ENCODE measurements at regions not wholly inside any gene's neighbourhood (a gene's known extent, or its start where the extent isn't known, plus 50 kb on each side); places are given as distances from the start of the nearest gene placed in this dataset.
"Not testable (repeated sequence)": the region's sequence is repeated elsewhere in the genome, so short reads cannot be mapped to it uniquely, and the experiment has no call there.

DNA sequence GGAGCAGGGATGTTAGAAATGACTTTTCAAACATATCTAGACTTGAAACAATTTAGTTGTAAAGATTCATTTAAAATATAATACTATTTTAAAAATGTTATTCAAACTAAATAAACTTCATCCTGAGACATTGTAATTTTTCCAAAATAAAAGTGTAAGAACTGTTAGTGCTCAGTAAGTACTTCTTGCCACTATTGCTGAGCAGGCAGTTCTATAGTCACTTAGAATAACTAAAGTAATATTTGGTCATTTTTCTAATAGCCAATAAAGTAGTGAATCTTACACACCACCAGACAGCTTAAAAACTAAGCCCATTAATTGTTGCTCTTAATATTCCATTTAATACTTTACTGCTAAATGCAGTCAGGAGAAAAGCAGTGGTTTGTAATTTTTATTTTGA lies 1120.0 kb upstream of the CDH10 start:
- DNase-seq (ENCODE audit: low read depth in 2 of 2) = no peak

DNA sequence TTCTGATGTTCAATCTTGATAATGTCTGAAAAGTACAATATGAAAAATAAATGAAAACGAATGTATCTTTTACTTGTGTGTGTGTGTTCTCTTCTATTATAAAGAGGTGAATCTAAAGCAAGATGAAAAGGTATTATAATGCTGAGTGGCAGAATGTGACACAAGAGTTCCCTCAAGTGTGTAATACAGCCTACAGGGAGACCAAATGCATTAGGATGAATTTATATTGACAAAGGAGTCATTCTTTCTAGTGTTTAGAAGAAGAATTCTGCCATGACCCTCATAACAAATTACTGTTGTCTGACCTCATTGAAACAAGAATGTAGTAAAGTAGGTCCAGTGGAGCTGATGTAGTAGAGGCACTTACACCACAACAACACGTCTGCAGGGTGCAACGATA lies 1119.0 kb upstream of the CDH10 start:
- no peak for DNase-seq (ENCODE audit: low read depth in 2 of 2)

DNA sequence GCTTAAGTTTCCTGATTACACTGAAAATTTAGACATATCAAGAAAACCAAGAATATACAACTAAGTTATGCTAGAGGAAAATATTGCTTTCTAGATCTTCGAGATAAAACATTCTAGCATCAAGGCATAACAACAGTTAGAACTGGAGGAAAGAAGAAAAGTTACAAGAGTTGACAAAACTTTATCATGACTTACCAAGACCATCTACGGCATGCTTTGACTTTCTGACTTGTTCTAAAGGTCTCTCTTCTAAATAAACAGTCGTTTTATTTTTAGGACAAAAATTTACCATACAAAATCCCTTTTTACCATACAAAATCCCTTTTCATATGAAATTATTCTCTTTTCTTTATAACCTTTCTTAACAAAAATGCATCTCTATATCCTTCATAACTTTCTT lies 1110.1 kb upstream of the CDH10 start:
- DNase-seq (ENCODE audit: low read depth in 2 of 2) = no peak

DNA sequence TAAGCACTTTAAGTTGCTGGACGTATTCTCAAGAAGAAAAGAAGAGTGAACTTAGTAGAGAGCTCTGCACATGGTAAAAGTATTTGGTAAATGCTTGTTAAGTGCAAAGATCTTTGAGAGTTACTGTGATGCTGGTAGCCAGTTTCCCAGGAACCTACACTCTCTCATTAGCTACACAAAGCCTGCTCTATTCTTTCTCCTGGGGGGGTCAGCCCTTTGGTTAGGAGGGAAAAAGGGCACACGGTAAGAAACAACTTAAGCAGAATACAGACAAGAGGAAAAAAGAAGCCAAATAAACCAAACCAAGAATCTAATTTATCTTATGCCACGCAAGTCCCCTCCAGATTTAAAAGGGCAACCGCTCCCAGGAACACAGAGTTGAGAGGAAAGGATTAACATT lies 1100.1 kb upstream of the CDH10 start:
- DNase-seq (ENCODE audit: low read depth in 2 of 2) = no peak

DNA sequence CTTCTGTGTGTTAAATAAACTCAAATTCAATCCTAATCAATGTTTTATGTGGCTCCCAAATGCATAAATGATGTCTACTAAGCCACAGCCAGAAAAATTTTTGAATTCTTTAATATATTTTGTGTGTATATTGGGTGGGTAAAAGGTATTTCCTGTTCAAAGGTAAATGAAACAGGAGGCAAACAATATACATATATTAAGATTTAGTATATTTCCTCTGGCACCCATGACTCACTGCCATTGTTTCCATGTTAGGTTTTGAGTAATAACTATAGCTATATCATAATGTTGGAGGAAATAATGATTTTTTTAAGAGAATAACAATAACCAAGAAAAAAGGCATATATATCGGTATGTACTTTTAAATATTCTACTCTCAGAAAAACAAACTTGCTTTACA lies 1071.9 kb upstream of the CDH10 start:
- no peak for DNase-seq (ENCODE audit: low read depth in 2 of 2)

DNA sequence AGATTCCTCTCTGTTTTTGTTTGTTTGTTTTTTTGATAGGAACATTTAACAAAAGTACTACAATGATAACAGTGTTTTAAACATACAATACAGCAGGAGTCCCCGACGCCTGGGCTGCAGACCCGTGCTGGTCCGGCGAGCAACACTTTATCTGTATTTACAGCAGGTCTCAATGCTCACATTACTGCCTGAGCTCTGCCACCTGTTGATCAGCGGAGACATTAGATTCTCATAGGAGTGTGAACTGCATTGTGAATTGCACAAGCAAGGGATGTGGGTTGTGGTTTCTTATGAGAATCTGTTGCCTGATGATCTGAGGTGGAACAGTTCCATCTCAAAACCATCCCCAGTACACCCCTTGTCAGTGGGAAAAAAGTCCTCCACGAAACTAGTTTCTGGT lies 1068.5 kb upstream of the CDH10 start:
- no peak for DNase-seq (ENCODE audit: low read depth in 2 of 2)

DNA sequence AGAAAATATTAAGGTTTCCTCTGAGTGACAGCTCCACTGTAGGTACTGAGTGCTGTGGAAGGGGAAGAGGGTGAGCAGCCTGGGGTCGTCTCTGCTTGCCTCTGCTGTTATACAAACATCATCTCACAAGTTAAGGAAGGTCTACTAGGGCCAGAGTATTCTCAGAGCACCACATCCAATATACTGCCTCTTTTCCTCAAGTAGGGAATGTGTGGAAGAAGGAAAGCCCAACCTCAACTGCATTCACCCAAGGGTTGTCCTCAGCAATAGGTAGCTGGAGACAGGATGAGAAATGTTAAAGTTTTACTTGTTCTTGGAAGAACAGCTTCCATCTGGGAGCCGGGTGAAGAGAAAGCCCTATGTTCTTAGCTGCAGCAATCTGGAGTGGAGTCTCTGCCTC lies 1062.3 kb upstream of the CDH10 start:
- DNase-seq (ENCODE audit: low read depth in 2 of 2) = no peak

DNA sequence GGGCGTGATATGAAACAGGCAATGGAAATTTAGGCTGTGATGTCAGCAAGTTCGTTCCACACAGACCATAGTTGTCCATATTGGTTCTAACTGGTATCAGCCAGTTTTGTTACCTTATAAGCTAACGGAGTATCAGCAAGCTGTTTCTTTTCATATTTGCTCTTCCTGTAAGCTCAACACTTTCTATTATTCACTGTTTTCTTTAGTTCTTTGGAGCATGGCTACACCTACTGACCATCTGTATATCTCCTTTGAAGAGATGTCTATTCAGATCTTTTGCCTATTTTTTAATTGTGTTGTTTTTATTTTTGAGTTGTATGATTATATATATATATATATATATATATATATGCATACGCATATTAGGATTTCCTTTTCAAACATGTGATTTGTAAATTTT lies 1057.2 kb upstream of the CDH10 start:
- no peak for DNase-seq (ENCODE audit: low read depth in 2 of 2)

DNA sequence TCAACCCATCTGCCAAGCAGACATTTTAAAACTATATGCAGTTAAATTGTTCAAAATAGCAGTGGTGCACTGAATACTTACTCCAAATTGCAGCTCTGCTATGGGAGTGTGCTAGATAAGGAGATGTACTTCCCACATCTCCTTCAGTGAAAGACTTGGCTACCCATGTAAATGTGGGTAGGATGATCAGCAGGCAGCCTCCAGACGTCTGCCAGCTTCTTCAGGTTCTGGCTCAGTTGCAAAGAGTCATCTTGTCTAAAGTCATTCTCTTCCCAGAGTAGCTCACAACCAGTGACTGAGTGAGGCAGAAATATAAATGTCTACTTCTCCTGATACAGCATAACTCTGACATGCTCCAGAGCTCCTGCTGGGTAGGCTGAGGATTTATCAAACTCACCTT lies 1050.0 kb upstream of the CDH10 start:
- DNase-seq (ENCODE audit: low read depth in 2 of 2) = no peak

DNA sequence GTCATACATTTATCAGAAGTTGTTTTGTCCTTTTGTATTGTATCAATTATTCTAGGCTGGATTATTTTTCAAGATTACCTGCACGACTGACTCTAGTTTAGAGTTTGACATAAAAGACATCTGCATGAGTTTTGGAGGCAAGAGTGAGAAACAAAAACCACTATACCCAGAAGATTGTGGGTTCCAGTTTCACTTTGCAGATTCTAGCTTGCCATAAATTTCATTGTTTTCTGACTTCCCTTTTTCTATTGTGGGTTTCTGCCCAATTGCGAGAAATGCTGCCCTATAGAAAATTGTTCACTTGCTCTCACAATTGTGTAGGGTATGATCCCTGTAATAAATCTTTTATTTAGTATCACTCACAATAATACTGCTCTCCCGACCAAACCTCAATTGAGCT lies 1043.4 kb upstream of the CDH10 start:
- no peak for DNase-seq (ENCODE audit: low read depth in 2 of 2)

DNA sequence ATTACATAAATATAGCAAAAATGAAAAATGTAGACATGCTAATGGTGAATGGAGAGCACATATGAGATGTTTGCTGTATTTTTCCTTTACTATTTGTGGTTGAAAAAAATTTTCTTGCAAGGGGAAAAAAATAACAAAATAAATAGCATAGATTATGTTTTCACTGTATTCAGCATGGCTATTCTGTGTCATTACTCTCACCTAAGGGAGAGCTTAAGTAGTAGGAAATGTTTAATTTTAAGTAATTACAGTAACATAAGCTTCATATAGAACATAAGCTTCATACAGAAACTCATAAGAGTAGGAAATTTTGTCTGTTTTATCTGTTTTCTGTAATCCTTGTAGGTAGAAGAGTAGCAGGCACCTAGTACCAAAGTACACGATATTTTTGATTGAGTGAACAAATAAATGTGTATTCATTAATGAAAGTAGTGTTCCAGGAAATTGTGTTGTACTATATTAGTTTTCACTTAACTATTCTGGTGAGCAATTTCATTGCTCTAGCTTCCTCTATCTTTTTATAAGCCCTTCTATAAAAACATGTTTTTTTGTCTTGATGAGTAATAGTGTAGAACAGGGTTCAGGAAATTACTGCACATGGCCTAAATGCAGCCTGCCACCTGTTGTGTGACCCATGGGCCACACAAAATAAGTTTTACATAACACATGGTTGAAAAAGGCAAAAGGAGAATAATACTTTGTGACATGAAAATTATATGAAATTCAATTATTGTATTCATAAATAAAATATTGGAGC lies 1025.0 kb upstream of the CDH10 start:
- DNase-seq (ENCODE audit: low read depth in 2 of 2) = no peak

DNA sequence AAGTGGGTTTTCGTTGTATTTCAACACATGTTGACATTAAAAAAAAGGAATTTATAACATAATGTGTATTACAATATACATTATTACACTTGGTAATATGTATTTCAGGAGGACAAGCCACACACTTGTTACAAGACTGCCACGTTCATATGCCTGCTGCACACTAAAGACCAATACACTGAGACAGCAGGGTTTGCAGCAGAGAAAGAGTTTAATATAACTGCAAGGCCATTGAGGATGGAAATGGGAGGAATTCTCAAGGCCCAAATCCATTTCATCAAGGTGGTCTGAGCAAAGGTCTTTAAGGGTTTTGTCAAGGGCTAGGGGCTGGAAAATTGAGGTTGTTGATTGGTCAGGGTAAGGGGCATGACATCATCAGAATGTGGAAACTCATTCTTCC lies 1017.8 kb upstream of the CDH10 start:
- no peak for DNase-seq (ENCODE audit: low read depth in 2 of 2)

DNA sequence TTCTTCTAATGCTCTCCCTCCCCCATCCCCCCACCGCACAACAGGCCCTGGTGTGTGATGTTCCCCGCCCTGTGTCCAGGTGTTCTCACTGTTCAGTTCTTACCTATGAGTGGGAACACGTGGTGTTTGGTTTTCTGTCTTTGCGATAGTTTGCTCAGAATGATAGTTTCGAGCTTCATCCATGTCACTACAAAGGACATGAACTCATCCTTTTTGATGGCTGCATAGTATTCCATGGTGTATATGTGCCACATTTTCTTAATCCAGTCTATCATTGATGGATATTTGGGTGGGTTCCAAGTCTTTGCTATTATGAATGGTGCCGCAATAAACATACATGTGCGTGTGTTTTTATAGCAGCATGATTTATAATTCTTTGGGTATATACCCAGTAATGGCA lies 1005.5 kb upstream of the CDH10 start:
- DNase-seq (ENCODE audit: low read depth in 2 of 2) = not testable (repeated sequence)

DNA sequence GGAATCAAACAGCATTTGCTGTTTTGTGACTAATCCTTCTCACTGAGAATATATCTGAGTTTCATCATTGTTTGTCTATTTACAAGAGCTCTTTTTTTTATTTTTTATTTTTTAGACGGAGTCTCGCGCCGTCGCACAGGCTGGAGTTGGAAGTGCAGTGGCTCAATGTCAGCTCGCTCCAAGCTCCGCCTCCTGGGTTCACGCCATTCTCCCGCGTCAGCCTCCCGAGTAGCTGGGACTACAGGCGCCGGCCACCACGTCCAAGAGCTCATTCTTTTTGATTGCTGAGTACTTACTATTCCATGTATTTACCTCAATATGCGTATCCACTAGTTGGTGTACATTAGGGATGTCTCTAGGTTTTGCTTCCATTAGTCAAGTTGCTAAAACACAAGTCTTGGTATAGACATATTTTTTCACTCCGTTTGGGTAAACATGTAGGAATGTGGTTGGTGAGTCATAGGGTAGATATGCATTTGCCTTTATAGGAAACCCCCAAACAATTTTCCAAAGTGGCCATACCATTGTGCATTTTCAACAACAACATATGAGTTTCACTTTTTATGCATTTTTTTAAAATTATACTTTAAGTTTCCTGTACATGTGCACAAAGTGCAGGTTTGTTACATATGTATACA lies 1005.0 kb upstream of the CDH10 start:
- DNase-seq (ENCODE audit: low read depth in 2 of 2) = no peak

DNA sequence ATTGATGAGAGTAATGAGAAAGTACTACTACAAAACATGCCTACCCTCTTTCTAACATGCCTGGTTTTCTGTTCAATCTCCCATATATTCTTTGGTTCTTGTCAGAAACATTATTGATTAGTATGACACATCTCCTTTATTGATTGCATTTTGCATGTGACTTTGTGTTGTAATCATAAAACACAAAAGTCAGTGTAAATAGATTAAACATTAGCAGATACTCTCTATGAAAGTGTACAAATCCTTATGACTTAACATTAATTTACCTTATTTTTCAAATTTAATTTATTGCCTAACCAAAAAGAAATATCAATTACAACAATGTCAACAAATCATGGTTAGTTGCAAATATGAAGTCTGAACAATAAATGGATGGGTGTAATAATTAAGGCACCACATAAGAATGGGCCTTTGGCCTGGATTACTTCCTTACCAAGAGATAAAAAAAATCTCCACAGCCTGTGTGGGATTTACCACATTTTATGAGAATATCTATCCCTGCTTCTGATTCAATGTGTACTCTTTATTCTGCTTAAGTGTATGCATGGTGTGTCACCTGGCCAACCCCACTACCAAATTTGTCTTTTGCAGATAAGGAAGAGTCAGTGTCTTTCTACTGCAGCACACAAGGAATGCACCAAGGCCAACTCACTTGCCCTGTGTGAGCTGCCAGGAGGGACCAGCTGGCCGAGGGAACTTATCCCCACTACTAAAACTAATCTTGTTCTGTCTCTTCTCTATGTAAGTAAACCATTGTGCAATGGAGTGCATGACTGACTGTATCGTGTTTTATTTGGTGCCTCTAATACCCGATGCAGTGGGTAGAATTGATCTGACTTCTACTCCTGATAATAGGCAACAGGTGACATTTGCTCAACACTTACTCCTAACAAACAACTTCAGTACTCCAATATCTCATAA lies 1001.9 kb upstream of the CDH10 start:
- no peak for DNase-seq (ENCODE audit: low read depth in 2 of 2)

DNA sequence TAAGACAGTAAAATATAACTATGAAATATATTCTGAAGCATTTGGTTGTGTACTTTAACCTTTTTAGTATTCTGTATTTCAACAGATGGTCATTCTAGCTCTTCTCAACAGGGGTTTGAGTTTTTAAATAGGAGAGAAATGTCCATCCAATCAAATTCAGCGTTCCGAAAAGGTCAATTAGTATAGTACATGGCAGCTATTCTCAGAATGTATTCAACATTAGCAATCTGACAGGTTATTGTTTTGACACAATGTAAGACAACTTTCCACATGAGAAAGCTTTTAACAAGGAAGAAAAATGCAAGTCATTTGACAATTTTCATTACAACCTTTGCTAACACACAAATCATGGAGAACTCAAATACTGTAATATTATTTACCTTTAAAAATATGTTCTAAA lies 996.3 kb upstream of the CDH10 start:
- no peak for DNase-seq (ENCODE audit: low read depth in 2 of 2)

DNA sequence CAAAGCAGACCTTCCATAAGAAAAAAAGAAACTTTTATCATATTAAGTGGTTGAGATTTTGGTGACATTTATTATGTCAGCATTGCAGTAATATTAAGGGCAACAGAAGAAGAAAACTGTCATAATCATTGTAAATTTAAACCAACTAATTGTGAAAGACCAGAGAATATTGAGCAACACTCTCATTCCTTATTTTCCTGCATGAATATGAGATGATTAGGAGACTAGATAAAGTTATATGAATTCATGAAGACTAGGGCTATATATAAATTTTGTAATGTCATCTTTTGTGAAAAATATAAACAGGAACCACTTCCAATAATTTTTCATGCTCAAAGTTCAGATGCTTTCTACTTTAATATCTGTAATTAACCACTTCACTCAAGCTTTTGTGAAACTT lies 974.5 kb upstream of the CDH10 start:
- no peak for DNase-seq (ENCODE audit: low read depth in 2 of 2)

DNA sequence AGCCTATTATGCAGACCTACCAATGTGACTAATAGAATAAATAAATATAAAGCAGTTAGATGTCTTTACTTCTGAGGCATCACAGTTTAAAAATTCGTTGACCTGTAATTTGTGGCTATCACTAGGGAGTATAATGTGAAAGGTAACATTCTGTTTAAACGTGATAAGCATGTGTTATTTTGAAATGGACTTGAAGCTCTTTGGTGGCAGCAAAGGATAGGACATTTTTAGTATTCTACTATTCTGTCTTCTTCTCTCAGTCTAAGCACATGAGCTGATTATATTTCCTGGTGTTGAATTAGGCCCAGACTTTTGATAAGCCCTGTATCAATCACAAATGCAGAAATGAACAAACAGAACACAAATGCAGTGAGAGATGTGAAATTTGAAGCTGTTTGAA lies 974.0 kb upstream of the CDH10 start:
- DNase-seq (ENCODE audit: low read depth in 2 of 2) = no peak

DNA sequence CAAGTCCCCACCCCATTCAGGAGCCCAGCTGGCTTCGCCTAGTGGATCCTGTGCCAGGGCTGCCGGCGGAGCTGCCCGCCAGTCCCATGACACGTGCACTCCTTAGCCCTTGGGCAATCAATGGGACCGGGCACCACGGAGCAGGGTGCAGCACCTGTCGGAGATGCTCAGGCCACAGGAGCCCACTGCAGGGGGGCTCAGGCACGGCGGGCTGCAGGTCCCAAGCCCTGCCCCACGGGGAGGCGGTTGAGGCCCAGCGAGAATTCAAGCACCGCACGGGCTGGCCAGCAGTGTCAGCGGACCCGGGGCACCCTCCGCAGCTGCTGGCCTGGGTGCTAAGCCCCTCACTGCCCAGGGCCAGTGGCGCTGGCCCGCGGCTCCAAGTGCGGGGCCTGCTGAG lies 969.7 kb upstream of the CDH10 start:
- DNase-seq (ENCODE audit: low read depth in 2 of 2) = no peak

DNA sequence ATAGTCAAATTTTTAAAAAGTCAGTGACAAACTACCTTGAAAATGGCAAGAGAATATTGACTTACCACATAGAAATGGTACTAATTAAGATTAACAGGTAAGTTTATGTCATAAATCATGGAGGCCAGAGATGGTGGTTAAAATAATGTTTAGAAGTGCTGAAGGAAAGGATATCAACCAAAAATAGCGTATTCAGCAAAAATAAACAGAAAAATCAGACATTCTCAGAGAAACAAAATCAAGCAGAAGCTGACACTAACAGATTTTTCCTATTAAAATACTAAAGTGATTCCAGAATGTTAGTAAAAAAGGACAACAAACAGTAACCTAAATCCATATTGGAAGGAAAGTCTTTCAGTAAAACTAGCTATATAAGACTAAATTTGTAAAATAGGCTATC lies 959.9 kb upstream of the CDH10 start:
- no peak for DNase-seq (ENCODE audit: low read depth in 2 of 2)

DNA sequence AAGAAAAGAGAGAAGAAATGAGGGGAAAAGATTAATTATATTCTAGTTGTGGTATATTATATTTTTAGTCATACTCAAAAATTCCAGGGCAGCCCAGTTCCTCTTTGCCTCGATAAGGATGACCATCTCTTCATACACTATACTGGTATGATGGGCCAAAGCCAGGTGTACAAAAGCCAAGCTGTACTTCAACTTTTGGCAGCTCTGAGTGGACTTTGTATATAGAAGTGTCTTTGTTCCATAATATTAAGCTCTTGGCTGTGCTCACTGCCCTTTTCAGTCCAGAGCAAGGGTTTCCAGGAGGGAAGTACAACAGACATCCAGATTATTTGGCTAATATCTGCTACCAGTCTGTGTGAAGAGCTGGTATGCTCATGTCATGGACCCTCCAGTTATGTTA lies 934.3 kb upstream of the CDH10 start:
- no peak for DNase-seq (ENCODE audit: low read depth in 2 of 2)

DNA sequence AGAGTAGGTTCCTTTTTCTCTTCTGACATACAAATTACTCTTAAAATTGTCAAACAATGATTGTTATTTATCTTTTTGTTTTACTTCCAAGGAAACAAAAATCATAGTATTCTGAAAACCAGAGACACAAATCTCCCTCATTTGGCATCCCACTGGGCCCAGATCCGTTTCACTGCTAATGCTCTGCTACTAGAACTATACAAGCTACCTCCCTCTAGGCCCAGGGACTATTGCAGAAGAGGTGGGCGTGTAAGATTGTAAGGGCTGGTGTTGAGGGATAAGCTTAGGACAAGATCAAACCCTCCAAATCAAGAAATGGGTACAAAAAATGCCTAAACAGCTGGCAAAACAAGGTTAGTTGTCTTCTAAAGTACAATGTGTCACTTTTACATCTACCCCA lies 928.9 kb upstream of the CDH10 start:
- no peak for DNase-seq (ENCODE audit: low read depth in 2 of 2)

DNA sequence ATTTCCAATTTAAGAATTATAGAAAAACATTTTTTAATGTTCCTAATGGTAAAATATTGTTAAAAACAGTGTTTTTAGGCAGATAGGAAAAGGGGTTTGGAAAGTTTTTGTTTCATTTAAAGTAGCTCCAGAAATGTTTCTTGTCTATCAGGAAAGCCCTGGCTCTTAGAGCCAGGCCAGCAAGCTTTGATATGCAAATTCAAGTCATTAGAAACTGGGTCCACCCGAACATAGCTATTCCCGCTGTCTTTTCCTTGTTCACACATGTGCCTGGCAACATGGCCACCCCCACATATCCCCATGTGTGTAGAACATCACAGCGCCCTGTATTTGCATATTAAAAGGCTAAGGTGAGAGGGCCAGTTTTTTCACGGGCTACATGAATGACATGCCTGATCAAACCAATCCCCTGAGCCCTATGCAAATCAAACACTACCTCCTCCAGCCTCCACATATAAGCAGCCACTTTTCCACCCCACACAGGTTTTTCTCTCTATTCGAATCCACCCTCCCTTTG lies 925.3 kb upstream of the CDH10 start:
- no peak for DNase-seq (ENCODE audit: low read depth in 2 of 2)

Data from fibroblast of skin of left biceps (primary cell).